Adrenal gland (tissue), 9 donors: ENCODE measurements at regions not wholly inside any gene's neighbourhood (a gene's known extent, or its start where the extent isn't known, plus 50 kb on each side); places are given as distances from the start of the nearest gene placed in this dataset.
"Not testable (repeated sequence)": the region's sequence is repeated elsewhere in the genome, so short reads cannot be mapped to it uniquely, and the experiment has no call there.

Source experiments
- DNase-seq, 7 donors: peaks; one replicate each; pipeline ENCODE4 v3.0.0-alpha.2; 2019 to 2020
- H3K27ac ChIP-seq, 5 donors: fragments of 200-600 bp; sonication (generic) in 4 of 5; 1 replicate in 3 of 5; 2 replicates in 2 of 5; pipeline versions ENCODE4 v1.5.1 to v1.8.0; 2016 to 2020; ENCODE audit warnings: mild to moderate bottlenecking in 1 of 5
- H3K27me3 ChIP-seq: fragments of 200-600 bp; 2 replicates; pipeline ENCODE4 v1.8.0; 2021
- H3K36me3 ChIP-seq, 2 donors: fragments of 200-600 bp; replicated peaks in 1 of 2; 1 replicate in 1 of 2; 2 replicates in 1 of 2; pipeline versions ENCODE4 v1.5.1 to v1.8.0; 2018 to 2022
- H3K4me1 ChIP-seq, 2 donors: fragments of 200-600 bp; replicated peaks in 1 of 2; 1 replicate in 1 of 2; 2 replicates in 1 of 2; pipeline versions ENCODE4 v1.5.1 to v1.8.0; 2018 to 2021
- H3K4me3 ChIP-seq, 4 donors: fragments of 200-600 bp; sonication (generic) in 3 of 4; one replicate each; pipeline ENCODE4 v1.5.1; 2016 to 2018
- H3K9me3 ChIP-seq, 3 donors: fragments of 200-600 bp; sonication (generic) in 1 of 3; replicated peaks in 1 of 3; 1 replicate in 2 of 3; 2 replicates in 1 of 3; pipeline versions ENCODE4 v1.5.1 to v1.8.0; 2016 to 2021
- POLR2A ChIP-seq, 2 donors: fragments of 450-650 bp; IDR thresholded peaks; one replicate each; pipeline ENCODE4 v1.6.1; 2017; ENCODE audit warnings: antibody characterized with exemption in 2 of 2, mild to moderate bottlenecking in 2 of 2, moderate library complexity in 1 of 2
- WGBS, 4 donors: extraction: QIAGEN DNeasy Blood & Tissue Kit in 2 of 4; methylation state at CpG; one replicate each; pipeline versions ENCODE4 v1.1.5 to v1.1.7; 2013 to 2017; 5-methylcytosine and 5-hydroxymethylcytosine counted together
- intact Hi-C, 2 donors: fragments of 100-400 bp; cut with DNase I; formaldehyde crosslinking; loops; one replicate each; pipeline versions ENCODE4 v1.14.1 to v1.15.0; 2022 to 2023
- TF ChIP-seq, protein P1 (sequence below), 6 experiments: fragments of 450-650 bp in 4 of 6; fragments of 200-600 bp in 2 of 6; sonication (generic) in 1 of 6; IDR thresholded peaks; 1 replicate in 5 of 6; 2 replicates in 1 of 6; pipeline versions ENCODE4 v1.5.1 to v1.8.0; 2016 to 2021; ENCODE audit warnings: antibody characterized with exemption in 6 of 6, mild to moderate bottlenecking in 2 of 6, moderate library complexity in 1 of 6
- donor health status: healthy with polysubstance abuse.
- donor health status: Bipolar disorder and iron deficiency.
- donor health status: DM: yes; HTN: yes; CAD: no.
- donor health status: DM: no; HTN: no; CAD: no.
- donor health status: DM: no; HTN: no; CAD: no.

DNA sequence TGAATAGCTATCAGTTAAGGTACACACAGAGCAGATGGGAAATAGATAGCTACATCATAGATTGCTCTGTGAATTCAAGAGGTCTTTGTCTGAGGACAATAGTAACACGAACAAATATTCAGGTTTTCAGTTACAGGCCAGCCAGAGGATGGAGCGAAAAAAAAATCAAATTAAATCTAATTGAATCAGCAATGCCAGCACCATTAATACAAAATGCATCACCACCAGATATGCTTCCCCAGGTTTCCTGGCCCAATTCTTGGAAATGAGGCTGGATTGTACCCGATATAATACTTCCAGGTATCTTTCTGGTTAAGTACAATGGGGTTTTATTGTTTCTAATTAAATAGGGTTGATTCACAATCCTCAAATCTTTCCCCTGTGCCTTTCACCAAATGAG lies 975.8 kb upstream of the AUTS2 start:
- 82 to 91% (median 86%) methylated on average over 3 of the region's 3 CpGs for WGBS, 4 donors

GRCh38 chr7:68623030-68623429 lies 975.2 kb upstream of the AUTS2 start:
- Histone ChIP-seq H3K4me1 (no peaks in the 10 kb centered on the region), H3K27ac (no peak overlapping the region), H3K9me3 (no peaks in the 10 kb centered on the region), H3K27me3 (no peaks in the 10 kb centered on the region), H3K36me3 (no peaks in the 10 kb centered on the region), H3K4me3 (no peak overlapping the region)
- intact Hi-C loops: no loop called here
- 58 to 93% (median 73%) methylated on average over 1 of the region's 1 CpG for WGBS, 4 donors
- TF ChIP-seq, protein P1, sequence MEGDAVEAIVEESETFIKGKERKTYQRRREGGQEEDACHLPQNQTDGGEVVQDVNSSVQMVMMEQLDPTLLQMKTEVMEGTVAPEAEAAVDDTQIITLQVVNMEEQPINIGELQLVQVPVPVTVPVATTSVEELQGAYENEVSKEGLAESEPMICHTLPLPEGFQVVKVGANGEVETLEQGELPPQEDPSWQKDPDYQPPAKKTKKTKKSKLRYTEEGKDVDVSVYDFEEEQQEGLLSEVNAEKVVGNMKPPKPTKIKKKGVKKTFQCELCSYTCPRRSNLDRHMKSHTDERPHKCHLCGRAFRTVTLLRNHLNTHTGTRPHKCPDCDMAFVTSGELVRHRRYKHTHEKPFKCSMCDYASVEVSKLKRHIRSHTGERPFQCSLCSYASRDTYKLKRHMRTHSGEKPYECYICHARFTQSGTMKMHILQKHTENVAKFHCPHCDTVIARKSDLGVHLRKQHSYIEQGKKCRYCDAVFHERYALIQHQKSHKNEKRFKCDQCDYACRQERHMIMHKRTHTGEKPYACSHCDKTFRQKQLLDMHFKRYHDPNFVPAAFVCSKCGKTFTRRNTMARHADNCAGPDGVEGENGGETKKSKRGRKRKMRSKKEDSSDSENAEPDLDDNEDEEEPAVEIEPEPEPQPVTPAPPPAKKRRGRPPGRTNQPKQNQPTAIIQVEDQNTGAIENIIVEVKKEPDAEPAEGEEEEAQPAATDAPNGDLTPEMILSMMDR (IDR thresholded peaks at IDR 0.05): no peak
- no peak for TF ChIP-seq POLR2A (IDR thresholded peaks at IDR 0.05)
- DNase-seq: no peak

More for the DNA sequence above, 975.8 kb upstream of the AUTS2 start:
- DNase-seq: no peak
- H3K4me1 ChIP-seq: no peaks in the 10 kb centered on the region
- H3K4me3 ChIP-seq: no peak overlapping the region
- no peak overlapping the region for H3K27ac ChIP-seq
- no peaks in the 10 kb centered on the region for H3K36me3 ChIP-seq
- no peaks in the 10 kb centered on the region for H3K9me3 ChIP-seq
- H3K27me3 ChIP-seq: no peaks in the 10 kb centered on the region
- TF ChIP-seq, protein P1 (IDR thresholded peaks at IDR 0.05): no peak
- TF ChIP-seq POLR2A (IDR thresholded peaks at IDR 0.05): no peak
- intact Hi-C loops: no loop called here

- H3K36me3 ChIP-seq: no peaks in the 10 kb centered on the region
Observed at GRCh38 chr7:68627247-68627864, 970.9 kb upstream of the AUTS2 start.

DNA sequence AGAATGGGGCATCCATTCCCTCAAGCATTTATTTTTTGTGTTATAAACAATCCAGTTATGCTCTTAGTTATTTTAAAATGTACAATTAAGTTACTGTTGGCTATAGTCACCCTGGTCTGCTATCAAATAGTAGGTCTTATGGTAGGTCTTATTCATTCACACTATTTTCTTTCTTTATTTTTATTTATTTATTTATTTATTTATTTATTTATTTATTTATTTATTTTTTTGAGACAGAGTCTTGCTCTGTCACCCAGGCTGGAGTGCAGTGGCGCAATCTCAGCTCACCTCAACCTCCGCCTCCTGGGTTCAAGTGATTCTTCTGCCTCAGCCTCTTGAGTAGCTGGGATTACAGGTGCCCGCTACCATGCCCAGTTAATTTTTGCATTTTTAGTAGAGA lies 967.4 kb upstream of the AUTS2 start:
- H3K36me3 ChIP-seq, H3K27me3 ChIP-seq, H3K9me3 ChIP-seq, intact Hi-C loops, H3K4me3 ChIP-seq, H3K4me1 ChIP-seq, DNase-seq, H3K27ac ChIP-seq: not testable (repeated sequence)
- 92 to 100% (median 94%) methylated on average over 3 of the region's 3 CpGs for WGBS, 4 donors

More at GRCh38 chr7:68627247-68627864, 970.9 kb upstream of the AUTS2 start:
- Histone ChIP-seq H3K27me3 (no peaks in the 10 kb centered on the region), H3K9me3 (no peaks in the 10 kb centered on the region), H3K27ac (no peak overlapping the region), H3K4me3 (no peak overlapping the region), H3K4me1 (no peaks in the 10 kb centered on the region)
- no peak for DNase-seq
- TF ChIP-seq, protein P1 (IDR thresholded peaks at IDR 0.05): no peak
- TF ChIP-seq POLR2A (IDR thresholded peaks at IDR 0.05): no peak
- 80 to 89% (median 81%) methylated on average over 2 of the region's 2 CpGs for WGBS, 4 donors
- intact Hi-C loops: no loop called here

GRCh38 chr7:68640103-68640502 lies 958.2 kb upstream of the AUTS2 start:
- DNase-seq: no peak
- H3K4me3 ChIP-seq: no peak overlapping the region
- H3K36me3 ChIP-seq: no peaks in the 10 kb centered on the region
- H3K9me3 ChIP-seq: peaks cover 0 to 3% (median 0%) of the 10 kb centered on the region in 3 donors
- intact Hi-C loops: no loop called here
- H3K27ac ChIP-seq: no peak overlapping the region
- TF ChIP-seq, protein P1 (IDR thresholded peaks at IDR 0.05): no peak
- no peak for TF ChIP-seq POLR2A (IDR thresholded peaks at IDR 0.05)
- 87 to 97% (median 93%) methylated on average over 3 of the region's 3 CpGs for WGBS, 4 donors
- no peaks in the 10 kb centered on the region for H3K4me1 ChIP-seq
- peaks cover 3% of the 10 kb centered on the region for H3K27me3 ChIP-seq
